Stimulated activated CD4-positive, alpha-beta T cell treated with anti-CD3 and anti-CD28 coated beads, TNF-alpha, amount 100 ng/mL, for 24 hours (primary cell): ENCODE measurements at regions not wholly inside any gene's neighbourhood (a gene's known extent, or its start where the extent isn't known, plus 50 kb on each side); places are given as distances from the start of the nearest gene placed in this dataset.
"Not testable (repeated sequence)": the region's sequence is repeated elsewhere in the genome, so short reads cannot be mapped to it uniquely, and the experiment has no call there.

Source experiments
- DNase-seq, 3 experiments: peaks; one replicate each; pipeline ENCODE4 v3.0.0-alpha.2; 2020; ENCODE audit warnings: low read depth in 3 of 3

- DNase-seq = no peak
Measured at GRCh38 chrX:65610481-65610880, 57.0 kb upstream of the MSN start.

- DNase-seq = no peak
Measured at GRCh38 chrX:65610040-65610439, 57.4 kb upstream of the MSN start.

GRCh38 chrX:65609237-65609636 lies 58.2 kb upstream of the MSN start:
- no peak for DNase-seq

- no peak for DNase-seq
Measured at GRCh38 chrX:65608026-65608425, 59.4 kb upstream of the MSN start.

- DNase-seq = no peak
Measured at GRCh38 chrX:65607070-65607742, 60.2 kb upstream of the MSN start.

GRCh38 chrX:65602221-65602560 lies 65.3 kb upstream of the MSN start:
- DNase-seq = no peak

GRCh38 chrX:65601530-65602220 lies 65.8 kb upstream of the MSN start:
- DNase-seq = no peak

- DNase-seq = no peak
Measured at GRCh38 chrX:65601126-65601525, 66.3 kb upstream of the MSN start.

- DNase-seq = no peak
Measured at GRCh38 chrX:65600106-65600505, 65.5 kb upstream of the LAS1L start.

GRCh38 chrX:65598559-65599147 lies 64.1 kb upstream of the LAS1L start:
- DNase-seq = no peak

GRCh38 chrX:65596270-65597034 lies 61.9 kb upstream of the LAS1L start:
- DNase-seq = peak in 1 of 3 experiments; percentile 33

GRCh38 chrX:65595460-65595876 lies 60.9 kb upstream of the LAS1L start:
- peak; percentile 74 to 92 (median 82) for DNase-seq

- DNase-seq = no peak
Measured at GRCh38 chrX:65591206-65591605, 56.6 kb upstream of the LAS1L start.

GRCh38 chrX:65589304-65589703 lies 54.7 kb upstream of the LAS1L start:
- no peak for DNase-seq

GRCh38 chrX:65588795-65589194 lies 54.2 kb upstream of the LAS1L start:
- no peak for DNase-seq

- no peak for DNase-seq
Measured at GRCh38 chrX:65587616-65588526, 53.3 kb upstream of the LAS1L start.

- DNase-seq = no peak
Measured at GRCh38 chrX:65586491-65586890, 51.9 kb upstream of the LAS1L start.

- not testable (repeated sequence) for DNase-seq
Measured at GRCh38 chrX:65585226-65585625, 50.6 kb upstream of the LAS1L start.
